Cerebellar cortex (tissue), 1 donor: ENCODE measurements at regions not wholly inside any gene's neighbourhood (a gene's known extent, or its start where the extent isn't known, plus 50 kb on each side); places are given as distances from the start of the nearest gene placed in this dataset.

ENCODE experiments used
- DNase-seq: peaks from one replicate; pipeline ENCODE4 v3.0.0-alpha.2; 2015; ENCODE audit warnings: low spot score

DNA sequence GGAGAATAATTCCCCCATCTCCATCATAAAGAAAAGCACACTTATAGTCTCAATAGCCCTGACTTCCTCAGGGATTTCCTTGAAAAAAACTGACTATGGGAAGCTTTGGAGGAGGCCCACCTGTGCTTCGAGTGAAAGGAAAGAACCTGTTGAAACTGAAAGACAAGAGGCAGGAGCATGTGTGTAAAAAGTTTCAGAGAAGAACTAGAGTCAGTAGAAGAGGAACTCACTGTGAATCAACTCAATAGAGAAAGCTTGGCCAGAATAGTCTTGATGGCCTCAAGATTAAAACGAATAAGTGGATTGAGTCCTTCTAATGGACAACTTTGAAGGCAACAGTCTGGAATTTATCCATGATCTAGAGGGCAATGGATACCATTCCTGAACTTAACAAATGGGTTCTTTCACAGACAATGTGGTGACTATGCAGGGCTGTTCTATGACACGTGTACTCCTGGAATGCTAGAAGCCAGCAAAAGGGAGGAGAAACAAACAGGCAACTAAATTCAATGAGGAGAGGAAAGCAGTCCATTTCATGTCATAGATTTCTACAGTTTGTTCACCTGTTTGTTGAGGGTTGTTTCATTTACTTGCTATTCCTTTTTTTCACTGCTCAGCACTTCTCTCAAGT lies 442.3 kb downstream of the GRB14 start:
- DNase-seq = no peak

DNA sequence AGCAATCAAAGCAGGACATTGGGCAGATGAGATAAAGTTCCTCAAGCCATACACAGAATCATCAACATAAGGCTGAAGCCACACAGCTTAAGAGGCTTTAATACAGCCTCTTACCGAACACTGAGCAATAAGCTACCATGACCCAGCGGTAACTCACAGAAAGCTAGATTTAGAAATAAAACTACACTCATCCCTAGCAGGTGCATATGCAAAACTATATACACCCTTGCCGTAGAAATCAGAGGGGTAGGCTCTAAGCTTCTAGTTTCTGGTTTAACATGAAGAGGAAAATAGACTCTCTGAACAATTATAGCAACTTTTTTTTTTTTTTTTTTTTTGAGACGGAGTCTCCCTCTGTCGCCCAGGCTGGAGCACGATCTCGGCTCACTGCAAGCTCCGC lies 428.8 kb upstream of the FIGN start:
- no peak for DNase-seq

DNA sequence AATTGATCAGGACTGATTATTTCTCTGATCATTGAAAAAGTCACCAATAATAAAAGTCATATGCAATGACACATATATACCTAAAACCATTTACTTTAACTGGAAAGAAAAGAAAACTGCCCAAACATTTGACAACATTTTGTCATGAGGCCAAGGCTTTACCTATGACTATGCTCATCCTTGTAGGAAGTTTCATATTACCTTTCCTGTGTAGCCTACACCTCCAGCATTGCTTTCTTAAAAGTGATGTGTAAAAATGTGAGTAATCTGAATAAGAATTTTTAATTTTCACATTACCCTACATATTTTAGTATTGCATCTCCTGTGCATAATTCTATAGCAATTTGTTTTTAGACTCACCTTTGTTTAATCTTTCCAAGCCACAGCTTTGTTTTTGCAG lies 419.8 kb upstream of the FIGN start:
- DNase-seq = no peak

DNA sequence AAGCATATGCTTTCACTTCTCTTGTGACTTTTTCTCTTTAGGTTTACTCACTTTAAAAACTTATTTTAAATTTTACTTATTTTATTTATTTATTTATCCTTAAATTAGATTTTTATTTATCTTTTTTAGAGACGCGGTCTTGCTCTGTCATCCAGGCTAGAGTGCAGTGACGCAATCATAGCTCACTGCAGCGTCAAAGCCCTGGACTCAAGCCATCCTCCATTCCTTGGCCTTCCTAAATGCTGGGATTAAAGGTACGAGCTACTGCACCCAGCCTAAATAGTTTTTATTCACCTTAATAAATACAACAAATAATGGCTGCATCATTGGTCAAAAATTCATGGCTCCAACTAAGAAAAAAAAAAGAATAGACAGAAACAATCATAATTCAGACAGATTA lies 415.7 kb upstream of the FIGN start:
- no peak for DNase-seq

DNA sequence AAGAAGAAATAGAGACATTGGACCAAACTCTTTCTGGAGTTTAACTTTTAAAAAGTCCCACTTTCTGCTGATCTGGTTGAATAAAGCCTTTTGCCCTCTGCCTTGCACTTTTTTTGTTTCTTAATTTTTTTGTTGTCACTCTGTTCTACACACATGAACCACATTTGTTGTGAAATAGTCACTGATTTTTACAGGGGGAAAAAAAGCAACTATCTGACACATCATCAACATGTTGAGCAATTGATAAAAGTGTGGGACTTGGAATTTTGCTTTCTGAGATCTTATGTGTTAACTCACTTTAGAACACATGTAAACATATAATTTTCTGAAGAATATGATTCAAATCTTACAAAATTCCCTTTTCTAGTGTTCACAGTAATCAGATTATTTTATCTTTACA lies 414.8 kb upstream of the FIGN start:
- no peak for DNase-seq

DNA sequence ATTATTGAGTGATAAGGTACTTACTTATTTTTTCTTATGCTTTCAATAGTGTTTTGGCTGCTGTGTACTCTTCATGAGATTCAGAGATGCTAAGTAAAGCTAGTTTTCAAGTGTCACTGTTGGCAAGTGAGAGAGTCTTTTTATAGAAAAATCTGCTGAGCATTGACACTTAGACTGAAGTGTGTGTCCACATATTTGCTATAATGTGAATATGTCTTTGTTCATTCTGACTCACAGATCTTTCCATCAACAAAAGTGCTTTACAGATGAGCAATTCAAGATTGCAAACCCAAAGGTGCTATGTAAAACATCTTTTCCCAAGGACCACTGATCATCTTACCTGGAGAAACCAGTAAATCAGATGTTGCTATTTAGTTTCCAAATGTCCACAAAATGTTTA lies 410.6 kb upstream of the FIGN start:
- DNase-seq = no peak

DNA sequence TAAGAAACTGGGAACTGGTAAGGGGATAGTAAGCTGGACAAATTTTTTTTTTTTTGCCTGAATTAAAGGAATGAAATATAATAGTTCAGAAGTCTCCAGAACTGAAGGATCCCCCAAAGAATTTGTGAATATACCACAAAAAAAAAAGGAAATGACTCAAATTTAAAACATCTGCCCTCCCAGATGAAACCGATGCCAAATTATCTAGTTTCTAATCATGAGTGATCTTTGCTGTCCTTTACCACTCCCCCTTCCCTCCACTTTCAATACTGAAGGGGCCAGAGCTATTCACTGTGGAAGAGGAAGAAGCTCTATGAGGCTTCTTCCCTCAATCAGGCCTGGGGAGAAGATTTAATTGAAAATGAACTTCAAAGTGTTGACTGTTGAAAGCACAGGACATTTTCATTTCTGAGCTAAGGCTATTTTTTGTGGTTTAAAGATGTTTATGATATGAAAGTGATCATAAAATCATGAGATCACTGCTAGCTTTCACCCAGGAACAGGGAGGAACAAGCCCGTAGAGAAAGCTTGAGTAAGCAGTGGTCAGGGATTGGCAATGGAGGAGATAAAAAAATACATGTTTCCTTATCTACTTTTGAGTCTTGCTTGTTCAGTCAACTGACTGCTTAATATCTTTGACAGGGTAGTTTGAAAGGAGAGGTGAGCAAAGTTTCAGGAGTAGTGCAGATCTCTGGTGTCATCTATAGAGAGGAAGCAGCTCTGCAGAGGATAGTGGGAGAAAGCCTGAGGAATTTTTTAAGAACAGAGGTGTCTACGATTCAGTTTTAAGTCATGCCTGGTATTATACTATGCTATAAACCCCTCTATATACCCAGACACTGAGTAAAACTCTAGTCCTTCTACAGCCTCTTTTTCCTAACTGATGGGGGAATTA lies 409.5 kb upstream of the FIGN start:
- no peak for DNase-seq

DNA sequence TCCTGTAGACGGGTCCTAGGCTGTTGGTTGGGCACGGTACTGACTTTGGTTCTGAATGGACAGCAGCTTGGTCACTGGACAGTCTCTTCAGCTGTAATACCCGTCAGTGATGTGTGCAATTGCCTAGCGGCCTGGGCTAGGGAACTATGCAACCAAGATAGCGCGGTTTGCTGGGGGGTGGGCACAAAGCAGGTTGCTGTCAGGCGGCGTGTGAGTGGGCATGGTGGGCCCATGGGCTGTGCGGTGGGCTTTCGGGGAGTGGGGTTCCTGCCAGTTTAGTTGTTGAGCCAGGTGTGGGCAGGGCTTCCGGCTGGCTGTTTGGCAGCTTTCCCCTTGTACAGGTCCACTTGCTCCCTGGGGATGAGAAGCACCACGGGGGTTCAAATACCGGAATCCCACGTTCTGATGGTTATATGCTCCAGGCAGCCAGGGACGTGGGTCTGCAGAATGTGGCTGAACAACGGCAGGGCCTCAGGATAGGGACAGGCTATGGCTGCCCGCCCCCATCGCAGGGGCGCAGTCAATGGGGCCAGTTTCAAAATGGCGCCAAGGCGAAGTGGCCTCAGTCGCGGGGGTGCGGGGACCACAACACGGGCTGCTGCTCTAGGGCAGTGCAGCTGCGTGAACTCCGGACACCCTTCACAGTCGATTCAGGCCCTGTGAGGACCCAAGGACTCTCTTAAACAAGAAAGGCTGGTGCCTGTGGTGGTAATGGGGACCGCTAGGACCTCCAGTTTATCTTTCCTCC lies 407.5 kb upstream of the FIGN start:
- DNase-seq = no peak

DNA sequence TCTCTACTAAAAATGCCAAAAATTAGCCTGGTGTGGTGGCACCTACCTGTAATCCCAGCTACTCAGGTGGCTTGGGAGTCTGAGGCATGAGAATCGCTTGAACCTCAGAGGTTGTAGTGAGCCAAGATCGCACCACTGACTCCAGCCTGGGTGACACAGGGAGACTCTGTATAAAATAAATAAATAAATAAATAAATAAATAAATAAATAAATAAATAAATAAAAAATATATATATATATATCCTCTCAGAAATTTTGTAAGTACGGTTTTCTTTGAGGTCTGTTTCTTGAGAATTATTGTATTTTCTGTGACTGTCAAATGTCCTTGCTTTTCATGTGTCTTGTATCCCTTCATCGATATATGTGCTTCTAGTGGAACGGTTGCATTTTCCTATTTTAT lies 406.9 kb upstream of the FIGN start:
- DNase-seq = no peak

DNA sequence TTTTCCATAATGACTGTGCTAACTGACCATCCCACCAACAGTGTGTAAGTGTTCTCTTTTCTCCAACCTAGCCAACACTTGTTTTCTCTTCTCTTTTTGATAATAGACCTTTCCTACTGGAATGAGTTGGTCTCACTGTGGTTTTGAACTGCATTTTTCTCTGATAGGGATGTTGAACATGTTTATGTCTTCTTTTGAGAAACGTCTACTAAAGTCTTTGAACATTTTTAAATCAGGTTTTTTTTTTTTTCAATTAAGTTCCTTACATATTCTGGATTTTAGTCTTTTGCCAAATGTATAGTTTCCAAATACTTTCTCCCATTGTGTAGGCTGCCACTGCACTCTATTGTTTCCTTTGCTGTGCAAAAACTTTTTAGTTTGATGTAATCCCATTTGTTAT lies 405.5 kb upstream of the FIGN start:
- DNase-seq = no peak

DNA sequence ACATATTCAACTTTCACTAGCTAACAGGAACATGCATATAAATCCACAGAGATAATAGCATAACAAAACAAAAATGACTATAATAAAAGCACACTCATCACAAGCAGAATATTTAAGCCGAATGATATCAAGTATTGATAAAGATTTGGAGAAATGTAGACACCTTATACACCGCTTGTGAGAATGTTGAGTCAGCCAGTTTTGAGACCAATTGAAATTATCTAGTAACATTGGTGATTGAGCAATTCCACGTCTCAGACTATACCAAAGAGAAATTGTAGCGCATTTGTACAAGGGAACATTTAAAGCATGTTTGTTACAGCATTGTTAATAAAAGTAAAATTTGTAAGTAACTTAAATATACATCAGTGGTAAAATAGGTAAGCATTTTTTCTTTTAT lies 402.9 kb upstream of the FIGN start:
- DNase-seq = no peak

DNA sequence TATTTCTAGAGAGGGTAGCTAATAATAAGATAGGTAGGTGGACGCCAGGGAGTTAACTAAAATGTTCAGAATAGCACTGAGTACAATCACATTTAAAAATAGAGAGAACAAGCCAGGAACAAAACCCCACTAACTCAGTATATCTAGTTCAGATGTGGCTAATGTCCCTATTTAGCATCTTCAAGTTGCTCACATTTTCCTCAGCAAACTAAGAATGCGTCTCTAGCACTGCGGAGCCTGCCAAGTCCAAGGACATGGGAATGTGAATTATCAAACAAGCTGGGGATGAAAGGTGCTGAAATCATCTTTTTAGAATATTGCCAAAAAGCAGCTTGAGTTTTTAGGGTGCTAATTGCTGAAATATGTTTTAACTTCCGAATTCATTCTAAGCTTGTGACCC lies 398.5 kb upstream of the FIGN start:
- no peak for DNase-seq

DNA sequence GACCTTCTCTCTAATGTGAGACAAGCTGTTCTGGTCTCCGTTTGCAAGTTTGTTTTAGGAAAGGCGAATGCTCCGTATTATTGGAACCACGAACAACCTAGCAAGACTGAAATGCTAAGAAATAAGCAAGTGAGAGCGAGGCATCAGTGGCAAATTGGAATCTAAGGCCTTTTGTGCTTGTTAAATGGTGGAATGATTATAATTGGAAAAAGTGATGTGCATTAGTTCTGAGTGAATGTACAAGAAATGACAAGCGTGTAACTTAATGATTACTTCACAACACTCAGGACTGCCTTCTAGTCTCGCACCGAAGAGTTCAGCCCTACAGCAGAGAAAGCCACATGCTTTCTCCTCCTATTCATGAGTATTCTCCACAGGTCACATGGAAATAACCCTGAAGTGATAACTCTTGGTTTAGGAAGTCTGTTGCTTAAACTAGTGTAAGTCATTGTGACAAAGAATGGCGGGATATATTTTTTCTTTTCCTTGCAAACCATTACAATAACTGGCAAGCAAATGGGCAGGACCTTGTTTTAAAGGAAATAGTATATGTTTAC lies 392.2 kb upstream of the FIGN start:
- DNase-seq = no peak

DNA sequence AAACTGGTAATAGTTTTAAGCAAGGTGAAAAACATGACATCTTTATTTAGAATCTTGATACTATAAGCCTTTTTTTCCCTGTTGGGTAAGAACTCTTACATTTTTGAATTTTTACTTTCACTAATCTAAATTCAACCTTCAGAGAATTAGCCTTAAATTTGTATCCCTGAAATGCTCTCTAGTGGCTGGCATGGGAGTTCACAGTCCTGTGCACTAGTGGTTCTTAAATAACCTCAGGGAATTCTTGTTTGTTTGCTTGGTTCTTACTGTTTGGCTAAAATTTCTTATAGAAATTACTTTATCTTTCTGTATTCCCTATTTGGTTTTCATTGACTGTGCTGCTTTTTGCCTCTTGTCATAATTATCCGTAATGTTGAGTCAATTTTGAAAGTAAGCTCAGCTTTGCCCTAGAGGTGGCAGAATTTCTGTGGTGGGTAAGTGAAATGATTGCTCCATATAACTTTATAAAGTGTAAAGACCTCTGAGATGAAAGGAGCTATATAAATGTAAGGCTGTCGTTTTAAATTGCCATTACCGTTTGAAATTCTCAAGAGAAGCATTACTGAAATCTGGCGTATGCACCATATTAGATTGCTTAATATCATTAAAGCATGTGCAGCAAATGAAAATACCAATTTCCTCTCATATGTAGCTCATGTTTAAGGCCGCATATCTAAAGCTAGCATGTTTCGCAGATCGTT lies 391.3 kb upstream of the FIGN start:
- DNase-seq = peak; percentile 12

DNA sequence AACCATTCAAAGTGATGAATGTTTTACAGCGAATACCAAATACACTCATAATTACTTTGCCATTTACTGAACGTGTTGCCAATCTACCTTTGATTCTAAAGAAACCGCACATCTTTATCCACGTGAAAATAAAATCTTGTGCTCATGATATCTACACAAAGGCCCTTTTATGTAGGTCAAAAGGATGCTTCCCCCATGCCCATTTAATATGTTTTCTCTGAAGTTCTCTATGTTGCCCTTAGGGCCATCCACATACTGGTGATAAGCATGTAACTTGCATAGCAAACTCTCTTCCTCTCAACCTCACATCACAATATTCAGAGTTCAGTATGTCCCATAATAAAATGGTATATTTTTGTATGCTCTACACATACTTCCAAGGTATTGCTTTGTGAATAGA lies 380.0 kb upstream of the FIGN start:
- DNase-seq = no peak

DNA sequence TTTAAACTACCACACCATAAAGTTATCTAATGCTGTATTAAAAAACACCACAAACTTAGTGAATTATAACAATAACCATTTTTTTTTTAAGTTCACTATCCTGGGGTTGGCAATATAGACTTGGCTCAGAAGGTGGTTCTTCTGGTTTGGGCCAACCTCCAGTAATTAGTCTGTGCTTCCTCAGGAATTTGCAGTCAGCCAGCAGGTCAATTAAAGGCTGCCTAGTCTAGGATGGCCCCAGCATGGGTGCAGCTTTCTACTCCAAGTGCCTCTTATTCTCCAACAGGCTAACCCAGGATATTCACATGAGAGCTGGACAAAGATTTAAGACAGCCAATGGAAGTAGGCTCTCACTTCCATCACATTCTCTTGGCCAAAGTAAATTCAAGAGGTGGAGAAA lies 379.1 kb upstream of the FIGN start:
- no peak for DNase-seq

DNA sequence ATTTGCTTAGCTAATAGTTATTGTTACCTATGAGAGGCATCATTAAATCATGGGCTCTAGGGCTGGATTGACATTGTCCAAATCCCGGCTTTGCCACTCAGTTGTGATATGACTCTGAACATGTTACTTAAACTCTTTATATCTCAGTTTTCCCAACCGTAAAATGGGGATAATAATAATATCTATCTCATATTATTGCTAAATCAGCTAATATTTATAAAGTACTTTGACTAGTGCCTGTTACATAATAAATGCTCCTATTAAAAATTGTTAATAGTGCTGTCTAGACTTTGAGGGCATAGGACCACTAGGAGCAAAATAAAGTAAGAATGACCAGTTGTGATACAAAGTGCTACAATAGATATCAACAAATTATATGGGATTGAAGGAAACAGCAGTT lies 376.3 kb upstream of the FIGN start:
- no peak for DNase-seq

DNA sequence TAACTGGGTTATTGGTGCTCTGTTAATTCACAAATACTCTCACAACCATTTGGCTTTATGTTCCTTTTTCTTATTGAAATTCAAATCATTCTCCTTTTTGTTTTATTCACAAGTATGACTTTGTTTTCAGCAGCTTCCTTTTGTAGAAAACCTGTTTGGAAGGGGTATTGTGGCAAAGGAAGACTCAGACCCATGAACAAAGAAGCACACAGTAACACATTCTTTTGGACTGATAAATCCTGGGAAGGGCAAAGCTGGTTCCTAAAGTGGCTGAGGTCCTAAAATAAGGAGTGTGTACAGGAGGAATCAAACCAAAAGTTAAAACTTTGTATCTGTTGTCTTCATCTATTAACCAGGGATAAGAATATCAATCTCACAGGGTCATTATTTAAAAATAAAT lies 374.7 kb upstream of the FIGN start:
- no peak for DNase-seq

DNA sequence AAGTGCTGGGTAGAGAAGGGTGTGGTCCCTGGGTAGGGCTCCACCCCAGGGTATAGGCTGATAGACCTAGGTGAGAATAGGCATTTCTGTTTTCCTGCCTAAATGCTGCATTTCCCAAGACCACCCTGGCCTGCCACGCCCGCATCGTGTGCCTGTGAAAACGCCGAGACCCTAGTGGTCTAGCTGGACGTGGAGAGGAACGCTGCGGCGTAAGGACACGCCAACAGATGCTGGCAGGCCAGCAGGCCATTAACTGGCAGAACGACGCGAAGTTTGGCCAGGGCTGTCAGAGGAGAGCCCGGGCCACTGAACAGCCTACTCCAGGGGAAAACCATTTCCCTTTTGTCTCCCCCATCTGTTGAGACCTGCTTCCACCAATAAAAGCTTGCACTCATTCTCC lies 373.2 kb upstream of the FIGN start:
- no peak for DNase-seq

DNA sequence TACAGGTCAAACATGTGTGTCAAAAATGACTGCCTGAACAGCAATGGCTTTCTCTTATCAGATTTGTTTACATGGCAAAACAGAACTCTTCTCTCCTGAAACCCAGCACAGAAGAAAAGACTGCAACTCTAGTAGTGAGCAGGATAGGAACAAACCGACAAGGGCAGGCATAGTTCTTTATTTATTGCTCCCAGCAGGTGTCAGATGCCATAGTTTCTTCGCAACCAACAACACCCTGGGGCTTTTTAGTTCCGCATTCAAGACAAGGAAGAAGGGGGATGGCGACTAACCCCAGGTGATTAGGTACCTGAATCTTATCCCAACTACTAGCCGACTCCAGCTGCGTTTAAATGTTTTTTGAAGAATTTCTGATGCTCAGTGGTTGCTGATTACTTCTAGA lies 367.5 kb upstream of the FIGN start:
- no peak for DNase-seq

DNA sequence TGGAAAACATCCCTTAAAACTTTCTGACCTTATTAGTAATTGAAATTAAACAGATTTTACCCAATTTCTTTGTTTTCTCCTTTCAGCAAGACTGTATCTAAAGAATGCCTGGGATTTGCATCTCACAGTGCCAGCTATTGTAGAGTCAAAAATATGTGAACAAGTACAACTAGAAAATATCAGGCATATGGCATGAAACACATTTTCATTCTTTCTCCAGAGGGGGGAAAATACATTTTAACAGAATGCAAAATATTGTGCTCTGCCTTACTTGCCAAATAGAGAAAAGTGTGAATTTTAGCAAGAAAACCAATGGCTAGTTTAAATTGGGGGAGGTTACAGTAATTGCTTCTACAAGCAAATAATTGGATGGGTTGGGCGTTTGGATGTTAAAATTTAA lies 366.6 kb upstream of the FIGN start:
- DNase-seq = no peak

DNA sequence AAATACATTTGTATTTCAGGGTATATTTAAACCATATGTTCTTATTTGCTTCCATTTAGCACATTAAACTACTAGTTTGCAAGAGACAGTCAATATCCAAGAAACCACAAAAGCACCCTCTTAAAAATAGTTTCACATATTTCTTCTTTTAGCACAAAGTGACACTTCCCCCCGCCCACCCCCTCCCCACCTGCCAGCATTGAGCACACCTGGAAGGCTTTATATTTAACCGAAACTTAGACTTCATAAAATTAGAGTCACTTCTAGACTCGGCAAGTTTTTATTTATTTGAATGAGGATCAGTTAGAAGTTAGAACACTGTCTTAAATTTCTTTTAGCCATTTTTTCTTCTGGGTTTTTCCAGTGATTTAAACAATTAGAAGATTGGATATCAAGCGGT lies 355.9 kb upstream of the FIGN start:
- no peak for DNase-seq
